ENCODE measurements at regions not wholly inside any gene's neighbourhood (a gene's known extent, or its start where the extent isn't known, plus 50 kb on each side); places are given as distances from the start of the nearest gene placed in this dataset.
"Not testable (repeated sequence)": the region's sequence is repeated elsewhere in the genome, so short reads cannot be mapped to it uniquely, and the experiment has no call there.

- no peak for DNase-seq
These were observed 468.2 kb upstream of the CCDC196 start for GRCh38 chr14:66017927-66018326.

- DNase-seq: no peak
These were observed 463.6 kb upstream of the CCDC196 start for GRCh38 chr14:66022526-66022925.

- DNase-seq: peak in 1 of 3 donors; percentile 15
These were observed 460.4 kb upstream of the CCDC196 start for GRCh38 chr14:66025779-66026178.

DNA sequence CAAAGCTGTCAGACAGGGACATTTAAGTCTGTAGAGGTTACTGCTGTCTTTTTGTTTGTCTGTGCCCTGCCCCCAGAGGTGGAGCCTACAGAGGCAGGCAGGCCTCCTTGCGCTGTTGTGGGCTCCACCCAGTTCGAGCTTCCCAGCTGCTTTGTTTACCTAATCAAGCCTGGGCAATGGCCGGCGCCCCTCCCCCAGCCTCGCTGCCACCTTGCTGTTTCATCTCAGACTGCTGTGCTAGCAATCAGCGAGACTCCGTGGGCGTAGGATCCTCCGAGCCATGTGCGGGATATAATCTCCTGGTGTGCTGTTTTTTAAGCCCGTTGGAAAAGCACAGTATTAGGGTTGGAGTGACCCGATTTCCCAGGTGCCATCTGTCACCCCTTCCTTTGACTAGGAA, 454.2 kb upstream of the CCDC196 start:
- DNase-seq: not testable (repeated sequence)

DNA sequence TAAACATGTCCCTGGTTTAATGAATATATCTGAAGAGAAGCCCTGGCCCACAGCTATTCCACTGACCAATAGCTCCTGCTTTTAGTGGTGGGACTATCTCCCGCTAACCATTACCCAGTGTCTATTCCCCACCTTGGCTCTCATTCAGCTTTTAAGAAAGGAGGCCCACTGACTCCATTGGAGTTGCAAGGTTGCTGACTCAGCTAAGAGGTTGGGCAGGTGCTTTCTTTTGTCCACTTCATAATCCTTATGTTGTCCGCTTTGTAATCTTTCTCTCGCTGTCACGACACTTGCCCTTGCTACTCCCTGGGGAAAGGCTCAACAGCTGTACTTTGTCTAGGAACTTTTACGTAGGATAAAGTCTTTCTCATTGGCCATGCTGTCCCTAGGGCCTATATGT, 453.4 kb upstream of the CCDC196 start:
- DNase-seq: no peak

GRCh38 chr14:66036547-66036946, 449.6 kb upstream of the CCDC196 start:
- peak; percentile 30 to 78 (median 62) for DNase-seq

- DNase-seq: peak; percentile 57 to 69 (median 58)
These were observed 448.8 kb upstream of the CCDC196 start for GRCh38 chr14:66037361-66037760.

DNA sequence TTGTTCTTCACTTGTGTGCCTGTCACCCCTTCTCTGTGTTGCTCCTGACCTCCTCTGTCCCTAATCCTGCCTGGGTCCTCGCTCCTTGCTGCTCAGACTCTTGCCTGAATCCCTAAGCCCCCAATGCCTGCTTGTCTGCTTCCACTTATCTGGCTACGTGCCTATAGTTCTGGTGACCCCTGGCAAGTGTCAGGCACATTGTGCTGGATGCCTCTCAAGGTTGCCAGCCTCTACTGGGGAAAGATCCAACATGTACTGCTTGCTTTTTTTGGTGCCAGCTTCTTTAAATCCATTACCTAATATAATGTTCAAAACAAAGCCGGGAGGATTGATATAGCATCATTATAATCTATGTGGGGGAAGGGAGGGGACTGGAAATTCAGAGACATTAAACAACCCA, 448.0 kb upstream of the CCDC196 start:
- DNase-seq: no peak

DNA sequence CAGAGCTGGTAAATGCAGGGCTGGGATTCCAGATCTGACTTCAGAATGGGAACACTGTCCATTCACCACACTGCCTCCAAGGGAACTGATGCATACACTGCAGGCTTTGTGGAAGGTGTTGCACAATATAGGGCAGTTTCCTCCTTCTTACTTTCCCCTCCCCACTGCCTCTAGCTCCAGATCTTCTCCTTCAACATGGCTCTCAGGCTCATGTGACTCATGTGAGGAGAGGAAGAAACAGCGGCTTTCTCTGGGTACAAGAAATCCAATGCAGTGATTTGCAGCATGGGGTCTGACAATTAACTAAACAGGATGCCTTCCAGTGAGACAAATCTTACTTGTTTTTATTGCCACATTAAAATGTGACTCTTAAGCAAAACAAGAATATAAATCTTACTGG, 447.6 kb upstream of the CCDC196 start:
- peak; percentile 85 to 93 (median 90) for DNase-seq

DNA sequence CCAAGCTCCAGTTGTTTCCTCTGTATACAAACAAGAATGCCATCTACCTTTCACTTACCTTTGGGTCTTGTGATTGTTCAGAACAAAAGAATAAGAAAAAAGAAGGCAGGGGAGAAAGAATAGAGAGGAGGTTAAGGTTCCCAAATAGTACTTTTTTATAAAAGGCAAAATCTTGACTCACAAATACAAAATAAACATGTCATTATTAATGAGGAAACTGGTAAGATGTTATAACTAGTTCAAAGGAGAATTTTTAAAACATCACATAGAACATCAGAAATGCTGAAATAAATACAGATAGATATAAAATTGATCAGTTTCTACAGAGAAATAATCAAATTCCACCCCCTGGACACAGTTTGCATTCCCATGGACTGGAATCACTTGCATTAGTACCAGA, 446.7 kb upstream of the CCDC196 start:
- DNase-seq: no peak

DNA sequence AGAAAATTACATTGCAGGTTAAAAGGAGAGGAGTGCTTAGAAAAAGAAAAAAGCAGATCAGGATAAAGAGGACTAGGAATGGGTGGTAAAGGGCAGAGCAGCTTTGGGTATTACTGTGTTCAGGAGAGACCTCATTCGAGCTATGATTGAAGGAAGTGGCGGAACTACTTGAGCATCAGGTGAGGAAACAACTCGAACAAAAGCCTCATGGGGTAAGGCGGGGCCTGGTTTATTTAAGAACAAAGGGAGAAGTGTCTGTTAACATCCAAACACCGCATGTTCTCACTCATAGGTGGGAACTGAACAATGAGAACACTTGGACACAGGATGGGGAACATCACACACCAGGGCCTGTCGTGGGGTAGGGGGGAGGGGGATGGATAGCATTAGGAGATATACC, 444.6 kb upstream of the CCDC196 start:
- no peak for DNase-seq

DNA sequence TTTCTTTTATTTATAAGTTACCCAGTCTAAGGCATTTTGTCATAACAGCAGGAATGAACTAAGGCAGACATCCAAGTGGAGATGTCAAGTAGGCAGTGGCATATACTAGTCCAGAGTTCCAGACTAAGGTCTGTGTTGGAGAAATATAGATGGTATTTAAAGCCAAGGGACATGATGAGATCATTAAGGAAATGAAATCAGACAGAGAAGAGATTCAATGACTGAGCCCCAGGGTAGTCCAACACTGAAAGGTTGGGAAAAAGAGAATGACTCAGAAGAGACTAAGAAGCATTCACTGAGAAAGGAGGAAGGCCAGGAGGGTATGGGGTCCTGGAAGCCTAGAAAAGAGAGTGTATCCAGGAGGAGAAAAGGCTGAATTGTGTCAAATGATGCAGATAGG, 442.2 kb upstream of the CCDC196 start:
- DNase-seq: peak; percentile 49 to 75 (median 67)

DNA sequence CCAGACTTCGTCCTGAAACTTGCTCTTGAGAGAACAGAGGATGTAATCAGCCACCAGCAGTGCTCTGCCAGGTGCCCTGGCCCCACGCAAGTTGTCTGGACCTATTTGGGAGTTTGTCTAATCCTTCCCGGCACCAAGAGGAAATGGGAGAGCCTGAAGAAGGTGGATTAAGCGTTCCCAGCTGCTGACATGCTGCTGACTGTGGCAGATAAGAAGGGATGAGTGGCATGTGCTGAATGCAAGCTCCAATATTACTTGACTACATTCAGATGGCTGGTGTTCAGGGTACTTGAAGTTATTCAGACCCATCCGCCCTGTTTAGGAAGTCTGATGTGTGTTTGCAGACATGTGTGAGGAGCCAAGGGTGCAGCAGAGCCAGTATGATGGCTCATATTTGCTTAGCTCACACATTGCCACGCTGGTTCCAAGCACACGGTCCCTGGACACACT, 440.6 kb upstream of the CCDC196 start:
- no peak for DNase-seq

- no peak for DNase-seq
These were observed 440.1 kb upstream of the CCDC196 start for GRCh38 chr14:66046035-66046434.

DNA sequence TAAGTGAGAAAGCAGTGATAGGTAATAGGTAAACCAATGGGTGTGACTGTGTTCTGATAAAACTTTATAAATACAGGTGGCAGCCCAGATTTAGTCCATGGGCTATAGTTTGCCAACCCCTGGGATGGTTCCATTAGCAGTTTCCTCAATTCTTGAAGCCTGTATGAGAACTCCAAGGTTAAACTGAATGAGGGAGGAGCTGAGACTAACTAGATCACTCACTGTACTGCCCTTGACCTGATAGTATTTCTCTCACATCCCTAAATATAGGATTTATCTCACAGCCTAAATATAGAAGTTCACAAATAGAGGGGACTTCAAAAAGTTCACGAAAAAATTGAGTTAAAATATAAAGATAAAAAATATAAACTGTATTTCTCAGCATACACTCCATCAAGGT, 439.6 kb upstream of the CCDC196 start:
- DNase-seq: no peak

- DNase-seq: no peak
These were observed 429.8 kb upstream of the CCDC196 start for GRCh38 chr14:66056268-66056907.

DNA sequence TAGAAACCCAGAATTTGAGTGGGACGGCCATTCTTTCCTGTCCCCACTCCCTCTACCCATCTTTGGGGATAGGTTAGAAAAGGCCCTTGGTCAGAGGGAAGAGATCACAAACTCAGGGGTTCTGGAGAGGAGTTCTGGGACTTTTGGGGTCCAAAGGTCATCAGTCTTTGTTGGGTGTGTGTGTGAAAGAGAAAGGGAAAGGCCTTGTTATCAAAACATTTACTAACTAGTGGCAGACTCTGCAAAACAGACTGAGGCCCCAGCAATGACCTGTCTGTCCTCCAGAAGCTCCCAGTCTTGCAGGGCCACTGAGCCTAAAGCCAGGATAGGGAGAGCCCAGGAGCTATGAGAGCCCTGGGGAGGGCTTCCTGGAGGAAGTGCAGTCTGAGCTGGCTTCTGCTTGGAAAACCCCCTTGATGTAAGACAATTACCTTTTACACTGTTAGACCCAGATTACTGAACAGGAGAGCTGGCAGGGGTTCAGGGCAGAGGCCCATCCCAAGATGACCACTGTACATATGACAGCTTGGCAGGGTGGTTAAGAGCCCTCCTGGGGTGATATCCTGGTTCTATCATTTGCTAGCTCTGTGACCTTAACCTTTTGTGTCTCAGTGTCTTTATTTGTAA, 429.1 kb upstream of the CCDC196 start:
- peak in 1 of 3 donors; percentile 39 for DNase-seq

DNA sequence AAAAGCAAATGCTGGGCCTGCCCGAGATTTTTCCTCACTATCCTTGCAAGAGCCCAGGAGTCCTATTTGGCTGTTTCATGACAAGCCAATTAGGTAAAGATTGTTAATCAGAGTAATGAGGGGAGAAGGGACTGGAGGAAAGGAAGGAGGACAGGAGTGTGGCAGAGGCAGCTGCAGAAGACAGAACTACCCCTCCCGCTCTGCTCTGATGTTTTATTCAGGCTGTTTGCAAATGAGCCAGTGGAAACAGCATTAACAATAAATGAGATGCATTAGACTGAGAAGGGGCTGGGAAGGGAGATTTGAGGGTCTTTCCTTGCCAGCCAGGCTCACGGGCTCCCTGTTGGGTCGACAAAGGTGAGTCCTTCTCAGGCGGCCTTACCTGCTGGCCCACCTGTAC, 421.0 kb upstream of the CCDC196 start:
- no peak for DNase-seq

- no peak for DNase-seq
These were observed 419.0 kb upstream of the CCDC196 start for GRCh38 chr14:66066981-66067776.

GRCh38 chr14:66069036-66069435, 417.1 kb upstream of the CCDC196 start:
- no peak for DNase-seq

DNA sequence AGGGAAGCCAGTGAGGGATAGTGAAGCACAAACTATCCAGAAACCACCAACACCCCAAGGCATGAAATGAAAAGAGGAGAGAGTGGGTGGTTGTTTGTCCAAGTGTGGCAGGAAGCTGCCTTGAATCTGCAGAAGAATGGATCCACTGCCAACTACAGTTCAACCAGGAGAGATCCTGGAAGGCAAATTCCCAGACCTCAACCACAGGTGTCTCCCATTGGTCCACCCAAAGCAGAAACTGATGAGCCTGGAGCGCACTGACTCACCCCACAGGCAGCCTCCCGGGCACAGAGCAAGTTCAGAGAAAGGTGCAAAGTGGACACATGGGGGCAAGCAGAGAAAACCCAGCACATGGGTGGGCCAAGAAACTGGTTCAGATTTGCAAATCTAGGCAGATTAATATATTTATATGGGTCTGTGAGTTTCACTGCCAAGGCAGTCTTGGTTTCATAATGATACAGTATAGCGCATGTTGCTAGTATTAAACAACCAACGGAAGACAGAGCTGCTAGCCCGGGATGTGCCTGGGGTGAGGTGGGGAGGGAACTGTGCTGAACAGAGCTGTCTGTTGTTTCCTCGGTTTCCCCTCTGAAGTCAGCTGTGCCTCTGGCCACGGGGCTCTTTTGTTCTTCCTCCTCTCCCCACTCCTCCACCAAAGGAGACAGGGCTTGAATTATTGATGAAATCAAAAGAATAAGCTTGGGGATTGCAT, 416.2 kb upstream of the CCDC196 start:
- no peak for DNase-seq

GRCh38 chr14:66070542-66071319, 415.4 kb upstream of the CCDC196 start:
- peak; percentile 39 to 65 (median 64) for DNase-seq

Data from suppressor macrophage treated with lipopolysaccharide for 1 hour (primary cell).